ENCODE measurements at regions not wholly inside any gene's neighbourhood (a gene's known extent, or its start where the extent isn't known, plus 50 kb on each side); places are given as distances from the start of the nearest gene placed in this dataset.

DNA sequence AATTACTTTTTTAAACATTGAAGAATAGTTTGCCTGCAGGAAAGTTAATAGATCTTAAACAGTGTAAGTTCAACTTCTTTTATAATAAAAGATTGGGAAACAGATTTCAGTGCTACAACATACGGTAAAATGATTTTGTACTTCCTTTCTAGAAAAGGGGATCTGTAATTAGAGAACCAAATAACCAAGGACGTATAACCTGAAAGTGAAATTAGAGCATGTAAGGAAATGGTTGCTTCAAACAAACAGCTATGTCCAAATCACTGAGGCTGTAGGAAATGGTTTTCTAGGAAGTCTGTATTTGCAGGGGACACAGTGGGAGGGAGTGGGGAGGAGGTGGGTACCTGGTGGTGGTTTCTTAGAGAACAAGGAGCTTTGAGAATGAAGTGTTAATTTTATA, 57.9 kb upstream of the EXOC6 start:
- no peak for DNase-seq (ENCODE audit: low read depth)

DNA sequence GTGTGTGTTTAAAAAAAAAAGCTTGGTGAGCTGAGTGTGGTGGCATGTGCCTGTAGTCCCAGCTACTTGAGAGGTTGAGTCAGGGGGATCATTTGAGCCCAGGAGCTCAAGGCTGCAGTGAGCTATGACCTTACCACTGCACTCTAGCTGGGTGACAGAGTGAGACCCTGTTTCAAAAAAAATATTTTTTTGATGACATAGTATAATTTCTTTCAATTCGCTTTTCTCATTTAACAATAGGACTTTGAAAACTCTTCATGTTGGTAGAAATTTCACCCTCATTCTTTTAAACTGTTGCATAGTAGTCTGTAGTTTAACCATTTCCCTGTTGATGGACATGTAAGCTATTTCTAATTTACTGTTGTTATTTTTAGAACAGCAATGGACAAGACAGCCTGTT, 55.7 kb upstream of the EXOC6 start:
- DNase-seq (ENCODE audit: low read depth) = no peak

Measured in LHCN-M2 (cell line).